ENCODE measurements at regions not wholly inside any gene's neighbourhood (a gene's known extent, or its start where the extent isn't known, plus 50 kb on each side); places are given as distances from the start of the nearest gene placed in this dataset.

DNA sequence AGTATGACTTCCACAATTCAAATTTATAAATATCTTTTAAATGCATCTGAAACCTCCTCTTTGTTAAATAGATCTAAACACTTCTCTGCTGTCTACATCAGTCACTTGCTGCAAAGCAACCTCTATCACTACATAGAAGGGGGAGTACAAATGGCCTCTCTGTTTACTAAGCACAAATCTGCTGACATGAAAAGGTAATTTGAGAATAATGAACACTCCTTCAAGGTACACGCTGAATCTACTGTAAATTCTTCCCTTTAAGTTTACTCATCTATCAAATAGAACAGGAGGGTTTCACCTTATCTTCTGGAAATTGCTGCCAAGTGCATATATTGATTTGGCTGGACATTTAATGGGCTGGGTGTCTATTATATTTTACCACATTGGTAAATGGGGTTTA, 879.6 kb downstream of the SUCLG1 start:
- POLR2A ChIA-PET: no interaction called here
- Mint-ChIP-seq H3K4me3 (no peak overlapping the region), H3K27ac (no peak overlapping the region), H3K36me3 (no peaks in the 10 kb centered on the region), H3K9me3 (peaks cover 0 to 18% (median 0%) of the 10 kb centered on the region in 9 donors), H3K4me1 (no peaks in the 10 kb centered on the region), H3K27me3 (peaks cover 0 to 1% (median 0%) of the 10 kb centered on the region in 5 donors)
- DNase-seq (no peak), ATAC-seq (no peak)

- Mint-ChIP-seq H3K36me3 (no peaks in the 10 kb centered on the region), H3K4me1 (no peaks in the 10 kb centered on the region), H3K27ac (no peak overlapping the region), H3K4me3 (no peak overlapping the region), H3K9me3 (peaks cover 0 to 18% (median 0%) of the 10 kb centered on the region in 9 donors), H3K27me3 (peaks cover 0 to 1% (median 0%) of the 10 kb centered on the region in 5 donors)
- ATAC-seq (no peak), DNase-seq (no peak)
- POLR2A ChIA-PET: no interaction called here
Measured at GRCh38 chr2:83578405-83578804, 880.7 kb downstream of the SUCLG1 start.

GRCh38 chr2:83574614-83575013, 884.5 kb downstream of the SUCLG1 start:
- no peak overlapping the region for H3K4me3 Mint-ChIP-seq
- H3K27me3 Mint-ChIP-seq: no peaks in the 10 kb centered on the region
- no peak for DNase-seq
- no peaks in the 10 kb centered on the region for H3K4me1 Mint-ChIP-seq
- H3K36me3 Mint-ChIP-seq: no peaks in the 10 kb centered on the region
- peaks cover 0 to 4% (median 0%) of the 10 kb centered on the region in 9 donors for H3K9me3 Mint-ChIP-seq
- POLR2A ChIA-PET: no interaction called here
- no peak overlapping the region for H3K27ac Mint-ChIP-seq
- no peak for ATAC-seq

DNA sequence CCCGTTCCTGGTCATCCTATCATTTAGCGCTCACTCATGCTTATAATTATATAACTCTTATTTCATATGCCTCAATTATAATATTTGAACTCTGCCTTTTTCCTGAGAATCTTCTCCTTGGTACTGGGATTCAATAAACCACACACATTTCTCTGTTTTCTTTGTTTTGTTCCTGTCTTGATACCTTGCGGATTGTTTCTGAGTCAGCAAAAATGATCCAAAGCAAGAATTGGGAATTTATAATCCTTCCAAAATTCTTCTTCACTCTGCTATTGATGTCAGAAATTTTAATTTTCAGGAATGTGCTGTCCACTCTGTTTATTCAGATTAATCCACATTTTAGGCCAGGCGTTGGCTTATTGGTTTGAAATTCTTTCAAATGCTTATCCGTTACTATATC, 886.0 kb downstream of the SUCLG1 start:
- H3K36me3 Mint-ChIP-seq: no peaks in the 10 kb centered on the region

GRCh38 chr2:83572400-83572799, 886.7 kb downstream of the SUCLG1 start:
- Mint-ChIP-seq H3K36me3 (no peaks in the 10 kb centered on the region), H3K4me1 (no peaks in the 10 kb centered on the region), H3K9me3 (peaks cover 0 to 7% (median 0%) of the 10 kb centered on the region in 9 donors), H3K27ac (no peak overlapping the region), H3K4me3 (no peak overlapping the region), H3K27me3 (no peaks in the 10 kb centered on the region)
- ATAC-seq (no peak), DNase-seq (no peak)
- POLR2A ChIA-PET: no interaction called here

More for the DNA sequence above, 886.0 kb downstream of the SUCLG1 start:
- POLR2A ChIA-PET: no interaction called here
- Mint-ChIP-seq H3K27me3 (no peaks in the 10 kb centered on the region), H3K9me3 (peaks cover 0 to 7% (median 0%) of the 10 kb centered on the region in 9 donors), H3K4me1 (no peaks in the 10 kb centered on the region), H3K27ac (no peak overlapping the region), H3K4me3 (no peak overlapping the region)
- no peak for DNase-seq
- ATAC-seq: no peak

DNA sequence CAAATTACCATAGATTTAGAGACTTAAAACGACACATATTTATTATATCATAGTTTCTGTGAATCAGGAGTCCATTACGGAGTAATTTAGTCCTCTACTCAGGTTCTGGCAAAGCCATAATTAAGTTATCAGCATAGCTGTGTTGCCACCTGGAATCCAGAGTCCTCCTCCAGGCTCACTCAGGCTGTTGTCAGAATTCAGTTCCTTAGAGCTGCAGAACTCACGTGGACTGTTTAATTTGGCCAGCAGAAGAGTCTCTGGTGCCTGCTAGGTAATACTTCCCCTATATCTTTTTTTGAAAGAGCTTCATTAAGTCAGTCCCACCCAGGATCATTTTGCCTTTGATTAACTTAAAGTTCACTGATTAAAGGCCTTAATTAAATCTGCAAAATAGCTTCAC, 891.5 kb downstream of the SUCLG1 start:
- DNase-seq: no peak
- Mint-ChIP-seq H3K27me3 (no peaks in the 10 kb centered on the region), H3K4me3 (no peak overlapping the region), H3K27ac (no peak overlapping the region), H3K4me1 (no peaks in the 10 kb centered on the region), H3K9me3 (peaks cover 0 to 7% (median under 1%) of the 10 kb centered on the region in 9 donors), H3K36me3 (no peaks in the 10 kb centered on the region)
- ATAC-seq: no peak
- POLR2A ChIA-PET: no interaction called here

DNA sequence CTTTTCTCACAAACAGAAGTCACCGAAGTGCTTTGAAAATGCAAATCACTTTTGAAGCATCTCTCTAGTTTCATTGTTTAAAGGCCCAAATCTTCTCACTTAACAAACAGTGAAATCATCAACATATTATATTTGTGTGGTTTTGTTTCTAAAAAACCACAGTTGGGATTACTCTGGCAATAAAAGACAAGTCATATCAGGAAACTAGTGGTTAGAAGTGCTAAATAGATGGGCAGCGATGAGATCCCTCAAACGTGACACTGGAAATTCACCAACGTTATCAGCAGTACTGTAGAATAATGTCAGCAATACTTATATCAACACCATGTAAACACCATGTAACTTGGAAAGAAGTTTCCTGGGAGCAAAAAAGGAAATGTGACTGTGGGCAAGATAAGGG, 893.5 kb downstream of the SUCLG1 start:
- no peak for DNase-seq
- Mint-ChIP-seq H3K4me3 (no peak overlapping the region), H3K9me3 (peaks cover 0 to 4% (median 0%) of the 10 kb centered on the region in 9 donors), H3K4me1 (no peaks in the 10 kb centered on the region), H3K36me3 (no peaks in the 10 kb centered on the region), H3K27me3 (no peaks in the 10 kb centered on the region), H3K27ac (no peak overlapping the region)
- no peak for ATAC-seq
- POLR2A ChIA-PET: no interaction called here

DNA sequence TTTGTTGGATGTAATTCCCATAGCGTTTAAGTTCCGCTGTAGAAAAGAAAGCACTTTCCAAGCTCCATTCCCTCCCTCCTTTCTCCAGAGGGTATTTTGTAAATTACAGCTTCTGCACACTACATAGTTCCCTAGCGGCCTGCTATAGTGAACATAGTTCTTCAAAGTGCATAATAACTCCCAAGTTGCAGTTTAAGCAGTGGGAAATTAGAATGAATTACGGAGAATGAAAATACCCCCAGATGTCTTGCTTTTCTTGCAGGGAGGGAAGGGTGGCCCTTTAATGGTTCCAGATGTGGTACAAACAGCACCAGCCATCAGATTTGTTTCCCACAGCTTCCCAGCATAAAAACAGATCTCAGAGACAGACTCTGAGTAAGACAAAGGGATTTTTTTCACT, 893.9 kb downstream of the SUCLG1 start:
- Mint-ChIP-seq H3K27ac (no peak overlapping the region), H3K36me3 (no peaks in the 10 kb centered on the region), H3K4me3 (no peak overlapping the region), H3K9me3 (peaks cover 0 to 6% (median 0%) of the 10 kb centered on the region in 9 donors), H3K4me1 (no peaks in the 10 kb centered on the region), H3K27me3 (no peaks in the 10 kb centered on the region)
- POLR2A ChIA-PET: no interaction called here
- no peak for ATAC-seq
- no peak for DNase-seq

DNA sequence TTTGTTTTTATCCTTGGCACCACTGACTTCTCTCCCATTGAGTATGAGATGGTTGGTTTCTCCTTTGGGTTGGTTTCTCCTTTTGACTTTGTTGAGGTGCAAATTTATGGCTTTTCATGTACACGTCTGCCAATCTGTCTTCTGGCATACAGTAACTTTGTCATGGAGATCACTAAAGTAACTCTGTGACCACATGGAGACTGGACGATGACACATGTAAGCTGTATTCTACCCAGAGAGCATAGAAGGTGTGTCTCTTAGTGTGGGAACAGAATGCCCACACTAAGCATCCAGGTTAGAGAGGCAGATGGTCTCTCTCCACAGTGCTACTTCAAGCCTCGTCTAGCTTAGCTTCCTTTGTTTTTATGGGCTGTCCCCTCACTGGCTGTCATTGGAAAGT, 897.5 kb downstream of the SUCLG1 start:
- no peak for ATAC-seq
- peaks cover 0 to 4% (median 0%) of the 10 kb centered on the region in 5 donors for H3K27me3 Mint-ChIP-seq
- H3K36me3 Mint-ChIP-seq: peaks cover 0 to 6% (median 0%) of the 10 kb centered on the region in 3 donors
- DNase-seq: no peak
- H3K4me3 Mint-ChIP-seq: no peak overlapping the region
- H3K4me1 Mint-ChIP-seq: no peaks in the 10 kb centered on the region
- POLR2A ChIA-PET: no interaction called here
- H3K9me3 Mint-ChIP-seq: peaks cover 0 to 10% (median 5%) of the 10 kb centered on the region in 9 donors
- H3K27ac Mint-ChIP-seq: no peak overlapping the region

DNA sequence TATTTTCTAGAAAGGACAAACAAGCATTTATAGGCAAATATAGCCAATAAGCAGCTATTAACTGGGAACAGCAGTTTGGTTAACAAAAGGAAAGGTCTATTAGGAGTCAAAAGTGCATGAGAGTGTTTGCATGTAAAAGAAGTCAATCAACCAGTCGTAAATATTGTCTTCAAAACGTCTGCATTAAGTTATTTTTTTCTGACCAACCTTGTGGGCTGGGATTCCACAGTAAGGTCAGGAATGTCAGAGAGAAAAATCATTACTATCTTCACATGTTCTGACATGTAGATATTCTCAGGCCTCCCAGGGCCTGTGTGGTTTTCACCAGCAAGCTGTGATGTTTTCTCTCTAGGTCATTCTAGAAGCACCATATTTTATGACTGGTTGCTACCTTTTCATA, 922.5 kb downstream of the SUCLG1 start:
- Mint-ChIP-seq H3K27me3 (no peaks in the 10 kb centered on the region), H3K9me3 (peaks cover 0 to 8% (median 0%) of the 10 kb centered on the region in 9 donors), H3K4me1 (no peaks in the 10 kb centered on the region), H3K4me3 (no peak overlapping the region), H3K27ac (no peak overlapping the region), H3K36me3 (no peaks in the 10 kb centered on the region)
- no peak for ATAC-seq
- POLR2A ChIA-PET: no interaction called here
- no peak for DNase-seq

DNA sequence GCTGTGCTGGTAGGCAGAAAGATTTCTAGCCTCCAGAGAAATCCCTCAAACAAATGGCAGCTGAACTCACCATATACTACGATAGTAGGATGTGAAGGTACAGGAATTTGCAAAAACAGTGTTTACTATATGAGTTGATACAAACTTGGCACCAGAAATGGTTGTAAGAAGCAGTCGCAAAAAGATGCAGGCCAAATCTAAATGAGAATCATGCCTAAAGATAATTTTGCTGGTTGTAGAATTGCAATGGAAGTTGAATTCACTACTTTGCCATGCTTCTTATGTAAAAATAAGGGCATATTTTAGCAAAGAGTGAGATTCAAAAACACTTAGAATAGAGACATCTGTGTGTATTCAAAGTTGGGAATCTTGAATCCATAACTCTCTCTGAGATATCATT, 924.7 kb downstream of the SUCLG1 start:
- no peak overlapping the region for H3K4me3 Mint-ChIP-seq
- no peaks in the 10 kb centered on the region for H3K36me3 Mint-ChIP-seq
- H3K27me3 Mint-ChIP-seq: no peaks in the 10 kb centered on the region
- DNase-seq: no peak
- POLR2A ChIA-PET: no interaction called here
- ATAC-seq: no peak
- no peak overlapping the region for H3K27ac Mint-ChIP-seq
- H3K9me3 Mint-ChIP-seq: peaks cover 0 to 15% (median 6%) of the 10 kb centered on the region in 9 donors
- H3K4me1 Mint-ChIP-seq: no peaks in the 10 kb centered on the region

DNA sequence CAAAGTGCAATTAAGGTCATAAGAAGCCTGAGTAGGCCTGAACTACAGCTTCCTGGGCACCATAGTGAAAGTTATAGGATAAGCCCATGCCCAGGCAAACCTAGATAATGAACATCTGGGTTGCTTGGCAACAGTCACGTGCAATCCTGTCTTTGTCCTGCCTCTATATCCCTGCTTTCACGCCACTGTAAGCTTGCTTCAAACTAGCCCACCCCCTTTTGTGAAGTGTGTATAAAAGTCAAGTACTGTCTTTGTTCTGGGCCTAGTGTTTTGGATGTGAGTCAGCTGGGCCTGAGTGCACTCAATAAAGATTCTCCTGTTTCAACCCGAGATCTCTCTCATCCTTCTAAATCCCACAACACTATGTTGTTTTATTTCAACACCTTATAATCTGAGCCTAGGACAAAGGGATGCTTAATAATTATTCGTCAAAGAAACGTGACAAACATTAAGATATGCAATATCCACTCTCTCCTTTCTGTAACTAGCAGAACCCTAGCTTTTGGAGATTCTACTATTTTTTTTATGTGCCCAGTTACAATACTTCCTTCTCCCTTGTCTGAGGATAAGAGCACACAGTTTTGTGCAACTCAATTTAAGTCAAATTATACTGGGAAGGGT, 927.8 kb downstream of the SUCLG1 start:
- H3K9me3 Mint-ChIP-seq: peaks cover 0 to 19% (median 4%) of the 10 kb centered on the region in 9 donors
- no peak overlapping the region for H3K4me3 Mint-ChIP-seq
- no peaks in the 10 kb centered on the region for H3K36me3 Mint-ChIP-seq
- H3K27me3 Mint-ChIP-seq: no peaks in the 10 kb centered on the region
- no peak for DNase-seq
- H3K4me1 Mint-ChIP-seq: no peaks in the 10 kb centered on the region
- no peak overlapping the region for H3K27ac Mint-ChIP-seq
- POLR2A ChIA-PET: no interaction called here
- ATAC-seq: no peak

DNA sequence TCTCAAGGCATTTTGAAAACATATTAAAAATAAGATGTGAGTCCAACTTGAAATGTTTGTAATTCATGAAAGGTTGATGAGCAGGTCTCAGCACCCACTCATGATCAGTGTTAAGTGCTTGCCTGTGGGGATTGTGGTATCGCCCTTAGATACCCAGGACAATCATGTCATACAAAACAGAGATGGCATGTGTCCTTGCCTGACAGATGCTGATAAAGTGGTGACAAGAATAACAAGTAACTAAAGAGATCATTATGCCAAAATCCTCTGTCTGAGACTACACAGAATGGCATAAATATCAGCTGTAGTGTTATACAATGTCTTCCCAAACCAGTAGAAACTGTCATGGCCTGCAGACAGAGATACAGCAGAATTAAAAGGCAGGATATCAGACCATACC, 930.3 kb downstream of the SUCLG1 start:
- peaks cover 0 to 19% (median 4%) of the 10 kb centered on the region in 9 donors for H3K9me3 Mint-ChIP-seq
- no peaks in the 10 kb centered on the region for H3K4me1 Mint-ChIP-seq
- H3K36me3 Mint-ChIP-seq: no peaks in the 10 kb centered on the region
- H3K27me3 Mint-ChIP-seq: no peaks in the 10 kb centered on the region
- ATAC-seq (no peak), DNase-seq (no peak)
- no peak overlapping the region for H3K27ac Mint-ChIP-seq
- POLR2A ChIA-PET: no interaction called here
- no peak overlapping the region for H3K4me3 Mint-ChIP-seq

DNA sequence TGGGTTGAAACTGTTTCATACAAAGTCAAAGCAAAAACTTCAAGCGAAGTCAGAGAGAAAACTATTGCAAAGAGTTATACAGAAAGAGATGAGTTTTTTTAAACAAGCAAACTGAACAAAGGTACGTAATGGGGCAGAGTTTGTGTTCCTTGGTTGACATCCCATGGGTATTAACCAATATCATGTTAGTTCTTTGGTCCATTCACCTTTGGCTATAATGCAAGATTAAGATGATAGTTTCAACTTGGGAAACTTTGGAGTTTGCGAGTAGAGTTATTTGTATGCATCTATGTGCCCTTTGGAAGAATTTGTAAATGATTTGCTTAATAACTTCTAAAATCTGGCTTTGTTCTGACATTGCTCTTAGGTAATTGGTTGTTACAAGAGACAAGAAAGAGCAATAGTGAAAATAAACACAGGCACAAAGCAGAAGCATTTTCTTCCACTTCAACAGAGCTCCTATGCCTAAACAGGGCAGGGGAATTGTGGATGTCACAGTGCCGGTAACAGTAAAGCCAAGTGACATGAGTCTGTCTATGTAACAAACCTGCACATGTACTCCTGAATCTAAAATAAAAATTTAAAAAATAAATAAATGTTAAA, 936.1 kb downstream of the SUCLG1 start:
- ATAC-seq (no peak), DNase-seq (no peak)
- no peak overlapping the region for H3K27ac Mint-ChIP-seq
- POLR2A ChIA-PET: no interaction called here
- H3K4me3 Mint-ChIP-seq: no peak overlapping the region
- peaks cover 0 to 2% (median 0%) of the 10 kb centered on the region in 3 donors for H3K36me3 Mint-ChIP-seq
- peaks cover 0 to 14% (median 5%) of the 10 kb centered on the region in 9 donors for H3K9me3 Mint-ChIP-seq
- no peaks in the 10 kb centered on the region for H3K4me1 Mint-ChIP-seq
- H3K27me3 Mint-ChIP-seq: no peaks in the 10 kb centered on the region

All from naive thymus-derived CD8-positive, alpha-beta T cell (primary cell).